H1 (cell line): ENCODE measurements at regions not wholly inside any gene's neighbourhood (a gene's known extent, or its start where the extent isn't known, plus 50 kb on each side); places are given as distances from the start of the nearest gene placed in this dataset.

ENCODE experiments used
- CEBPB ChIP-seq: IDR thresholded peaks from 2 replicates; pipeline ENCODE4 v1.6.1; 2012; ENCODE audit warnings: low read depth, low read length
- CHD1 ChIP-seq: IDR thresholded peaks from 2 replicates; pipeline ENCODE4 v1.6.1; 2012; ENCODE audit warnings: low read depth, low read length, improper control_type of control experiment
- CTCF ChIP-seq, 3 experiments: IDR thresholded peaks; 1 replicate in 2 of 3; 2 replicates in 1 of 3; pipeline versions ENCODE4 v1.5.1 to v1.6.1; 2011; ENCODE audit warnings: low read length in 3 of 3, mild to moderate bottlenecking in 3 of 3, inconsistent platforms in 2 of 3, low read depth in 1 of 3, moderate library complexity in 1 of 3; ENCODE audit not compliant: insufficient read depth in 1 of 3; ENCODE audit errors: control extremely low read depth in 1 of 3
- E2F6 ChIP-seq: IDR thresholded peaks from 2 replicates; pipeline ENCODE4 v1.6.1; 2012; ENCODE audit warnings: inconsistent platforms
- KDM1A ChIP-seq: fragments of 200-600, 300-600 bp; sonication (generic); IDR thresholded peaks from 2 replicates; pipeline ENCODE4 v1.7.1; 2016; ENCODE audit warnings: mild to moderate bottlenecking, low read length, borderline replicate concordance
- MAX ChIP-seq: IDR thresholded peaks from 2 replicates; pipeline ENCODE4 v1.6.1; 2012; ENCODE audit warnings: inconsistent platforms
- POLR2A ChIP-seq, 2 experiments: IDR thresholded peaks; 1 replicate in 1 of 2; 2 replicates in 1 of 2; pipeline ENCODE4 v1.6.1; 2011; ENCODE audit warnings: low read depth in 2 of 2, low read length in 2 of 2, mild to moderate bottlenecking in 2 of 2; ENCODE audit errors: control extremely low read depth in 1 of 2
- RFX5 ChIP-seq: IDR thresholded peaks from 2 replicates; pipeline ENCODE4 v1.6.1; 2011; ENCODE audit warnings: low read depth, low read length, improper control_type of control experiment, borderline replicate concordance
- ZNF274 ChIP-seq: IDR thresholded peaks from 2 replicates; pipeline ENCODE4 v1.7.0; 2012; ENCODE audit warnings: low read length, borderline replicate concordance; ENCODE audit errors: extremely low read depth

DNA sequence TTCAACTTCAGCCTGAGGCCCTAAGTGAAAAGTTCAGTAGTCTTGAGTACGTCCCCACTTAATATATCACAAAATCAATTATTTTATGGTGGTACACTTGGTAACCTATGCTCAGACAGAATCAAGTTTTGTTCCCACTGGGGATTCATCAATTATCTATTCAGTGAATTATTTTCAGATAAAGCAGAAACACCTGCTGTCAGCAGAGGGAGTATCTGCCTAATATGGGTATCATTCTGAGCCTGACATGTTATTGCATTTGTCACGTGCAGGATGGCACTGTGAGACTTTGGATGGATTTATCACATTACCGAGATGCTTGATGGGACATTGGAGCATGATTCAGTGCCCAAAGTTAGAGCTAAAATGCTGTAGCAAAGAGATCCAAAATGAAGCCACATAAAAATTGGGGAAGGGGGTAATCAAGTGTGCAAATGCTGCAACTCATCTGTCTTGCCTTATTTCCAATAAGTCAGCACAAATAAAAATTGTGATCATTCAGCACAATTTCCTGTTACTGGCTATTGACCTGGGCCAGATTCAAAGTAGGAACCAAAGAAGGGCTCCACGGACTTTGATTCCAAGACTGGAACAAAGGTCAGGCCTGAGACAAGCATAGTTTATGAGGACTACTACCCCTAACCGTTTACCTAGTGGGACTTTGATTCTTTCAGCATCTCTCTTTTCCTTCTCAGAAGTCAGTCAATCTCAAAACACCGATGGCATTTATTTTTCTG, 657.6 kb downstream of the LMO4 start:
- TF ChIP-seq KDM1A (no peak), CTCF (IDR thresholded peaks at IDR 0.05; ENCODE audit: control extremely low read depth in 1 of 3, insufficient read depth in 1 of 3, low read depth in 1 of 3, low read length in 3 of 3) (no peak), RFX5 (no peak), MAX (no peak), CEBPB (no peak), ZNF274 (no peak), POLR2A (IDR thresholded peaks at IDR 0.05; ENCODE audit: control extremely low read depth in 1 of 2, low read depth in 2 of 2, low read length in 2 of 2) (no peak), E2F6 (no peak), CHD1 (no peak)
